Memory B cell (primary cell): ENCODE measurements at regions not wholly inside any gene's neighbourhood (a gene's known extent, or its start where the extent isn't known, plus 50 kb on each side); places are given as distances from the start of the nearest gene placed in this dataset.

Source experiments
- ATAC-seq: fragments of 150-1000 bp; cut with Tn5 transposase; 2 replicates; pipeline ENCODE4 v1.10.0; 2021; ENCODE audit warnings: low read depth, mild to moderate bottlenecking, moderate library complexity
- DNase-seq, 2 donors: peaks; one replicate each; pipeline ENCODE4 v3.0.0; 2022; ENCODE audit warnings: low spot score in 2 of 2
- H3K27ac Mint-ChIP-seq: one replicate; pipeline ENCODE4 v1.8.0; 2022; ENCODE audit warnings: mild to moderate bottlenecking, moderate library complexity, mixed read lengths
- H3K27me3 Mint-ChIP-seq: one replicate; pipeline ENCODE4 v1.8.0; 2022; ENCODE audit warnings: mixed read lengths
- H3K36me3 Mint-ChIP-seq: one replicate; pipeline ENCODE4 v1.8.0; 2022; ENCODE audit warnings: mild to moderate bottlenecking, mixed read lengths
- H3K4me1 Mint-ChIP-seq: one replicate; pipeline ENCODE4 v1.8.0; 2022; ENCODE audit warnings: mixed read lengths
- H3K4me3 Mint-ChIP-seq: one replicate; pipeline ENCODE4 v1.8.0; 2022; ENCODE audit warnings: mild to moderate bottlenecking, moderate library complexity, mixed read lengths
- H3K9me3 Mint-ChIP-seq: one replicate; pipeline ENCODE4 v1.8.0; 2022; ENCODE audit warnings: mixed read lengths

DNA sequence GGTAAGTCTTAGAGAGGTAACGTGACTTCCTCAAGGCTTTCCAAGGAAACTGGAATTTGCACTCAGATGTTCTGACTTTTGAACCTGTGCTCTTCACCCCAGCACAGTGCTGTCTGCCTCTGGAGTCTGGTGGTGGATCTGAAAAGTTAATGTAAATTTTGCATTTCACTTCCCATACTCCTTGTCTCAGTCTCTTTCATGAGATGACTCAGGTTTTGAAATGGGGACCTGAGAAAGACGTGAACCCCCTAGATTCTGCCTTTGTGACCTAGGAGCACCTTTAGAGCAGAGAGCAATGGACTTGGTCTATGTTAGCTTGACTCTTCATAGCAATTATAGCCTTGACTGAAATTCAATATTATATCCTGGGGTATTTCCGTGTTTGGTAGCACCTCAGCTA is 223.0 kb downstream of the QKI start:
- Mint-ChIP-seq H3K4me3 (no peak overlapping the region), H3K27me3 (peaks cover 6% of the 10 kb centered on the region), H3K27ac (no peak overlapping the region), H3K9me3 (no peaks in the 10 kb centered on the region), H3K4me1 (peaks cover 4% of the 10 kb centered on the region), H3K36me3 (peaks cover 1% of the 10 kb centered on the region)
- DNase-seq = no peak
- no peak for ATAC-seq

DNA sequence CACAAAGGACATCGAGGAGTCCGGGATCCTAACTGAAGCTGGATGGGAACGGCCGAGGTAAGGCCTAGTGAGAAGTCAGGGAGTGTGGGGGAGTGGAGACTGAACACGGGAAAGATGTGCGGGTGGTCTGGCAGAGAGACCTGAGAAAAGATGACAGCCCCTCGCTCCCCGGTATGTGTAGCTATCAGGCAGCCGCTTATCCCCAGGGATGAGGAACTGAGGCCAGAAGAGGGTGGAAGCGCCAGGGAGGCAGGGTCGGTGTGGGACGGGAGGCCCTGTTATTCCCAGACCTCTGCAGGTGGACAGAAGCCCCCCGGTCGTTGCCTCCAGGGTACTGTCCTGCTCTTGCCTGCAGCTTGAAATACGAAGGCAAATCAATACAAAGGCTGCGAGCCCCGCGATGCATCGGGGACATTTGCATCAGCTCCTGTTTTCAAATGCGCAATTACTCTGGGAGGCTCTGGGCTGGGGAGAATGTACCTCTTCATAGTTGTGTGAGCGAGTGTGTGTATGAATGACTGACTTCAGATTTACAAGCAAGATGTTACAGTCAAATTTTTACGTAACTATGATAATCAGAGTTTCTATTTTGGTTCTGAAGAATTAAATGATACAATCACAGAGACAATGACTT is 221.3 kb downstream of the QKI start:
- DNase-seq (no peak), ATAC-seq (no peak)
- Mint-ChIP-seq H3K4me1 (peaks cover 4% of the 10 kb centered on the region), H3K9me3 (no peaks in the 10 kb centered on the region), H3K27ac (no peak overlapping the region), H3K36me3 (peaks cover 2% of the 10 kb centered on the region), H3K27me3 (peaks cover 8% of the 10 kb centered on the region), H3K4me3 (no peak overlapping the region)

DNA sequence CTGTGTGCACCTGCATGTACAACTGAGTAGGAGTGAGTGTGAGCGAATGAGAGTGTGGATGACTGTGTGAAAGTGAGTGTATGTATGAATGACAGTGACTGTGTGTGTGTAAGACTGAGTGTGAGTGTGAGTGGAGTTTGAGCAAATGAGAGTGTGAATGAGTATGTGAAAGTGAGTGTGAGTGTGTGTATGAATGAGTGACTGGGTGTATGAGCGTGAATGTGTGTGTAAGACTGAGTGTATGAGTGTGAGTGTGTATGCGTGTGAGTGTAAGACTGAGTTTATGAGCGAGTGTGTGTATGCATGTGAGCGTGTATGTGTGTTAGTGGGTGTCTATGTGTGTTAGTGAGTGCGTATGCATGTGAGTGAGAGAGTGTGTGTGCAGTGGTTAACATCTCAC is 220.8 kb downstream of the QKI start:
- Mint-ChIP-seq H3K27me3 (peaks cover 8% of the 10 kb centered on the region), H3K27ac (no peak overlapping the region), H3K9me3 (no peaks in the 10 kb centered on the region), H3K36me3 (peaks cover 2% of the 10 kb centered on the region), H3K4me3 (no peak overlapping the region), H3K4me1 (peaks cover 4% of the 10 kb centered on the region)
- ATAC-seq = no peak
- no peak for DNase-seq

DNA sequence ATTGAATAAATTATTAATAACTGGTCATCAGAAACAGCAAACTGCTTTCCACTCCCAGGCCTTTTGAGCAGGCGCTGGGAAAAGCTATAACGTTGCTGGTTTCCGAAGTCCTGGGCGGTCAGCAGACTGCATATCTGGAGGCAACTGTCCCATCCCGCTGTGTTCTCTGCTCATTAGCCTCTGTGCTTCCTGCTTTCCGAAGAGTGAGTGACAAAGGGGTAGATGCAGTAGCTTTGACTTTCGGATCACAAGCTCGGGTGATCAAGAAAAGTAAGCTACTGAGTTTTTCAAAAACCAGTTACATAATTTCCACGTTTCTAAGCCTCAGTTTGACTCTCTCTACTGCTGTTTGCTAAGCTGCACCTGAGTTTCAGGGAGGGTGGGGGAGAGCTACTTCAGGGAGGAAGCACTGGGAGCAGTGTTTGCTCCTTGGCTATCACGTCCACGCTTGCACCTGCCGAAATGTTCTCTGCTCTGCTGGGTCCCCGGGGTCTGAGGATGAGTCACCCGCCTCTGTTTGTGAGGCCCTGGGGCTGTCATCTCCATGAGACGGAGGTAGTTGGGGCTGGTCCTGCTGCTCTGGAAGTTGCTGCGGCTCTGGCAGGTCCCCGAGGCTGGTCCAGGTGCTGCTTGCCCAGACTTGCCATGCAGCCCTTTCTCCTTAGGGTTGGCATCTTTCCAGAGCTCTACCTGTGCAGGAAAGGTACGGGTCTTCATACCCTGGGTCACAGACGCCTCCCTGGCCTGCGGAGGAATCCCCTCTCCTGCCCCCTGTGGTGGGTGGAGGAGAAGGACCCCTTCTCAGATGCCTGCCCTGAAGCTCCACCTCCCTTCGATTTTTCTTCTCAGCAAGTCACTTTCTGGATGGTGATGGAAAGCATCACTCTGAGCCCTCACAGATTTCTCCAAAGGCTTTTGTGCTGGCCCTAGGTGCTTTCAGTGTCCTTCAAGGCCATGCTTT is 220.0 kb downstream of the QKI start:
- peaks cover 2% of the 10 kb centered on the region for H3K36me3 Mint-ChIP-seq
- peaks cover 4% of the 10 kb centered on the region for H3K4me1 Mint-ChIP-seq
- H3K27ac Mint-ChIP-seq = no peak overlapping the region
- no peak for ATAC-seq
- no peak overlapping the region for H3K4me3 Mint-ChIP-seq
- H3K9me3 Mint-ChIP-seq = no peaks in the 10 kb centered on the region
- peaks cover 8% of the 10 kb centered on the region for H3K27me3 Mint-ChIP-seq
- no peak for DNase-seq

DNA sequence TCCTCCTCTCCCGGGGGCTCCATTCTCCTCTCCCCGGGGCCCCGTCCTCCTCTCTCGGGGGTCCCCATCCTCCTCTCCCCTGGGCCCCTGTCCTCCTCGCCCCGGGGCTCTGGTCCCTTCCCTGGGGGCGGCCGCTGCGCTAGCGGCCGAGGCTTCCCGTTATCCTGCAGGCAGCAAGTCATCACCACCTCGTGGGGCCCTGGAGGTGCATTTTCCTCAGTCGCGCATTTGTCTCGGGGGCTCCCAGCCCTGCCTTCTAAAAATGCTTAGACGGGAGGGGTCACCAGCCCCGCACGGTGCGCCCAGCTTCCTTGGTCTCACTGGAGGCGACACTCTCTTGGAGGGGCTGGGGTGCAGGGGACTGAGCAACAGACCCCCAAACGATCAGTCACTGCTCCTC is 216.5 kb downstream of the QKI start:
- no peak for ATAC-seq
- peaks cover 6% of the 10 kb centered on the region for H3K4me1 Mint-ChIP-seq
- no peaks in the 10 kb centered on the region for H3K9me3 Mint-ChIP-seq
- no peak overlapping the region for H3K4me3 Mint-ChIP-seq
- H3K27me3 Mint-ChIP-seq = peaks cover 8% of the 10 kb centered on the region
- peaks cover 2% of the 10 kb centered on the region for H3K36me3 Mint-ChIP-seq
- H3K27ac Mint-ChIP-seq = no peak overlapping the region
- DNase-seq = no peak

DNA sequence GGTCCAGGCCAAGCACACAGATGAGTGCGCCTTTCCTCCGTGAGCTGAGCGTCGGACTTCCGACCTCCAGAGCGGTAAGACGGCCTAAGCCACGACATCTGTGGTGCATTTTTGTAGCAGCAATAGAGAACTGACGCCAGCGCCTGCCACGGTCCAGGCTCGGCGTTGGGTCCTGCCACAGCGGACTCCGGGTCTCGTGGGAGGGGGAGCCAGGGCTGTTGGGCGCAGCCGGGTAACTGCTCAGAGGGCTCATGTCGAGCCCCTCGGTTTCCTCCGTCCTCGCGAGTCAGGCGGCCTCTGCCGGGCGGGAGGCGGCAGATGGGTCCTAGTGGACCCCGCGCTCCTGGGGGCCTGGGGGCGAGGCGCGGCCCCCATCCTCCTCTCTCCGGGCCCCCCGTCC is 216.1 kb downstream of the QKI start:
- no peak for DNase-seq
- Mint-ChIP-seq H3K36me3 (peaks cover 2% of the 10 kb centered on the region), H3K4me3 (no peak overlapping the region), H3K9me3 (no peaks in the 10 kb centered on the region), H3K27ac (no peak overlapping the region), H3K27me3 (peaks cover 7% of the 10 kb centered on the region), H3K4me1 (peaks cover 9% of the 10 kb centered on the region)
- no peak for ATAC-seq

DNA sequence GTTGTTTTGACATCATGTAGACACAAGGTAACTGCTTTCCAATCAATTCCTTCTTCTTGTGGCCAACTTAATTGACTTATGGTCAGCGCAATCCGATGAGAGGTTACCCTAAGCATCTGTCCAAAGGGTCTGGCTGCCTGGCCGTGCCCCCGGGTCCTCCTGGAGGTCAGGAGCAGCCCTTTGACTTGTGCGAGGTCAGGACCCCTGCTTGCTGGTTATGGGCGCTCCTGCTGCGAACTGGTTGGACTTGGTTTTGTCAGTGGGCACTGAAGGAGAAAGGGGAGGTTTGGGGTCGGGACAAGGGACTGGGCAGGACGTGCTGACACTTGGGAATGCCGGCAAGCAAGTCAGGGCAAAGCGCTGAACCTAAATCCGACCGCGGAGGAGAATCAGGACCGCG is 215.6 kb downstream of the QKI start:
- Mint-ChIP-seq H3K27me3 (peaks cover 2% of the 10 kb centered on the region), H3K4me3 (no peak overlapping the region), H3K9me3 (no peaks in the 10 kb centered on the region), H3K4me1 (peaks cover 5% of the 10 kb centered on the region), H3K36me3 (peaks cover 2% of the 10 kb centered on the region), H3K27ac (no peak overlapping the region)
- no peak for ATAC-seq
- no peak for DNase-seq
